Sigmoid colon (tissue), 6 donors: ENCODE measurements at regions not wholly inside any gene's neighbourhood (a gene's known extent, or its start where the extent isn't known, plus 50 kb on each side); places are given as distances from the start of the nearest gene placed in this dataset.

Experiments
- DNase-seq: peaks from one replicate; pipeline ENCODE4 v3.0.0-alpha.2; 2019
- H3K27ac ChIP-seq, 4 donors: fragments of 200-600 bp; sonication (generic); one replicate each; pipeline ENCODE4 v1.5.1; 2016 to 2019; ENCODE audit warnings: mild to moderate bottlenecking in 1 of 4
- H3K27me3 ChIP-seq, 3 donors: fragments of 200-600 bp; sonication (generic); one replicate each; pipeline ENCODE4 v1.5.1; 2019; ENCODE audit warnings: mild to moderate bottlenecking in 1 of 3
- H3K36me3 ChIP-seq, 4 donors: fragments of 200-600 bp; sonication (generic); one replicate each; pipeline ENCODE4 v1.5.1; 2016 to 2019
- H3K4me1 ChIP-seq, 4 donors: fragments of 200-600 bp; sonication (generic); one replicate each; pipeline ENCODE4 v1.5.1; 2017 to 2019
- H3K4me3 ChIP-seq, 4 donors: fragments of 200-600 bp; sonication (generic); one replicate each; pipeline ENCODE4 v1.5.1; 2017 to 2019; ENCODE audit warnings: mild to moderate bottlenecking in 2 of 4, moderate library complexity in 1 of 4
- H3K9me3 ChIP-seq, 4 donors: fragments of 200-600 bp in 3 of 4; sonication (generic) in 3 of 4; one replicate each; pipeline versions ENCODE4 v1.5.1 to v1.6.1; 2013 to 2019
- CTCF ChIP-seq, 4 experiments: fragments of 450-650 bp in 3 of 4; fragments of 200-600 bp in 1 of 4; IDR thresholded peaks; one replicate each; pipeline ENCODE4 v1.5.1; 2016 to 2019; ENCODE audit warnings: antibody characterized with exemption in 4 of 4, mild to moderate bottlenecking in 3 of 4, moderate library complexity in 2 of 4
- EP300 ChIP-seq, 4 donors: sonication (generic); formaldehyde crosslinking; IDR thresholded peaks; one replicate each; pipeline ENCODE4 v1.6.1; 2017; ENCODE audit warnings: antibody characterized with exemption in 4 of 4
- POLR2A ChIP-seq, 2 donors: fragments of 450-650 bp; IDR thresholded peaks; one replicate each; pipeline ENCODE4 v1.6.1; 2016; ENCODE audit warnings: antibody characterized with exemption in 2 of 2, mild to moderate bottlenecking in 2 of 2, moderate library complexity in 2 of 2
- POLR2AphosphoS5 ChIP-seq, 4 donors: sonication (generic); formaldehyde crosslinking; IDR thresholded peaks; one replicate each; pipeline ENCODE4 v1.6.1; 2017; ENCODE audit warnings: antibody characterized with exemption in 4 of 4
- WGBS, 2 donors: extraction: QIAGEN DNeasy Blood & Tissue Kit; methylation state at CpG; one replicate each; pipeline ENCODE4 v1.1.7; 2013; 5-methylcytosine and 5-hydroxymethylcytosine counted together
- intact Hi-C: fragments of 100-400 bp; cut with DNase I; formaldehyde crosslinking; loops from one replicate; pipeline ENCODE4 v1.15.1; 2023
- donor health status: healthy with polysubstance abuse.
- donor health status: healthy.

GRCh38 chr4:58435871-58436270 is 1325.7 kb upstream of the IGFBP7 start:
- Histone ChIP-seq H3K4me1 (no peaks in the 10 kb centered on the region), H3K36me3 (no peaks in the 10 kb centered on the region), H3K27ac (no peak overlapping the region), H3K27me3 (no peaks in the 10 kb centered on the region), H3K4me3 (no peak overlapping the region), H3K9me3 (peaks cover 0 to 6% (median 0%) of the 10 kb centered on the region in 4 donors)
- no peak for DNase-seq
- TF ChIP-seq EP300 (IDR thresholded peaks at IDR 0.05), result no peak
- no peak for TF ChIP-seq CTCF (IDR thresholded peaks at IDR 0.05)
- no peak for TF ChIP-seq POLR2A (IDR thresholded peaks at IDR 0.05)
- no peak for TF ChIP-seq POLR2AphosphoS5 (IDR thresholded peaks at IDR 0.05)
- WGBS, 2 donors, result 87 to 99% methylated on average over 11 of the region's 11 CpGs
- intact Hi-C loops, result no loop called here

GRCh38 chr4:58413849-58414248 is 1303.7 kb upstream of the IGFBP7 start:
- Histone ChIP-seq H3K9me3 (no peaks in the 10 kb centered on the region), H3K4me3 (no peak overlapping the region), H3K36me3 (no peaks in the 10 kb centered on the region), H3K4me1 (no peaks in the 10 kb centered on the region), H3K27ac (no peak overlapping the region), H3K27me3 (no peaks in the 10 kb centered on the region)
- no peak for TF ChIP-seq CTCF (IDR thresholded peaks at IDR 0.05)
- TF ChIP-seq POLR2A (IDR thresholded peaks at IDR 0.05), result no peak
- no peak for TF ChIP-seq POLR2AphosphoS5 (IDR thresholded peaks at IDR 0.05)
- no peak for TF ChIP-seq EP300 (IDR thresholded peaks at IDR 0.05)
- intact Hi-C loops, result no loop called here
- DNase-seq, result no peak
- 37 to 92% methylated on average over 1 of the region's 1 CpG for WGBS, 2 donors

- Histone ChIP-seq H3K4me3 (no peak overlapping the region), H3K9me3 (no peaks in the 10 kb centered on the region), H3K36me3 (no peaks in the 10 kb centered on the region), H3K27me3 (no peaks in the 10 kb centered on the region), H3K4me1 (no peaks in the 10 kb centered on the region), H3K27ac (no peak overlapping the region)
- intact Hi-C loops, result no loop called here
- no peak for DNase-seq
- WGBS, 2 donors, result 81 to 83% methylated on average over 2 of the region's 2 CpGs
- TF ChIP-seq CTCF (IDR thresholded peaks at IDR 0.05) (no peak), POLR2AphosphoS5 (IDR thresholded peaks at IDR 0.05) (no peak), EP300 (IDR thresholded peaks at IDR 0.05) (no peak), POLR2A (IDR thresholded peaks at IDR 0.05) (no peak)
Measured at GRCh38 chr4:58411904-58412303, 1301.7 kb upstream of the IGFBP7 start.

- Histone ChIP-seq H3K36me3 (no peaks in the 10 kb centered on the region), H3K9me3 (no peaks in the 10 kb centered on the region), H3K4me1 (no peaks in the 10 kb centered on the region), H3K4me3 (no peak overlapping the region), H3K27me3 (no peaks in the 10 kb centered on the region), H3K27ac (no peak overlapping the region)
- WGBS, 2 donors, result 76 to 84% methylated on average over 2 of the region's 2 CpGs
- TF ChIP-seq EP300 (IDR thresholded peaks at IDR 0.05), result no peak
- no peak for TF ChIP-seq CTCF (IDR thresholded peaks at IDR 0.05)
- TF ChIP-seq POLR2AphosphoS5 (IDR thresholded peaks at IDR 0.05), result no peak
- no peak for TF ChIP-seq POLR2A (IDR thresholded peaks at IDR 0.05)
- intact Hi-C loops, result no loop called here
- no peak for DNase-seq
Measured at GRCh38 chr4:58406762-58407161, 1296.6 kb upstream of the IGFBP7 start.

GRCh38 chr4:58368221-58368620 is 1258.0 kb upstream of the IGFBP7 start:
- Histone ChIP-seq H3K27ac (no peak overlapping the region), H3K36me3 (no peaks in the 10 kb centered on the region), H3K27me3 (no peaks in the 10 kb centered on the region), H3K9me3 (no peaks in the 10 kb centered on the region), H3K4me3 (no peak overlapping the region), H3K4me1 (no peaks in the 10 kb centered on the region)
- intact Hi-C loops, result no loop called here
- no peak for TF ChIP-seq POLR2AphosphoS5 (IDR thresholded peaks at IDR 0.05)
- no peak for TF ChIP-seq EP300 (IDR thresholded peaks at IDR 0.05)
- no peak for TF ChIP-seq POLR2A (IDR thresholded peaks at IDR 0.05)
- no peak for TF ChIP-seq CTCF (IDR thresholded peaks at IDR 0.05)
- no peak for DNase-seq
